ENCODE measurements at regions not wholly inside any gene's neighbourhood (a gene's known extent, or its start where the extent isn't known, plus 50 kb on each side); places are given as distances from the start of the nearest gene placed in this dataset.
"Not testable (repeated sequence)": the region's sequence is repeated elsewhere in the genome, so short reads cannot be mapped to it uniquely, and the experiment has no call there.

GRCh38 chr4:124060261-124060918, 652.1 kb downstream of the ANKRD50 start:
- CTCF ChIA-PET: no interaction called here
- H3K36me3 ChIP-seq (ENCODE audit: insufficient read depth, low read length): no peaks in the 10 kb centered on the region

GRCh38 chr4:124061413-124061812, 651.1 kb downstream of the ANKRD50 start:
- DNase-seq: no peak
- Histone ChIP-seq H3K4me1 (ENCODE audit: insufficient read depth, low read length) (no peaks in the 10 kb centered on the region), H3K36me3 (ENCODE audit: insufficient read depth, low read length) (no peaks in the 10 kb centered on the region), H3K27me3 (ENCODE audit: insufficient read depth, low read length, poor library complexity, severe bottlenecking) (no peaks in the 10 kb centered on the region), H3K27ac (ENCODE audit: low read depth, low read length) (no peak overlapping the region), H3K4me3 (ENCODE audit: low read length) (no peak overlapping the region), H3K9me3 (ENCODE audit: low read length) (no peaks in the 10 kb centered on the region)
- Mint-ChIP-seq H3K27me3 (no peaks in the 10 kb centered on the region), H3K9me3 (no peaks in the 10 kb centered on the region), H3K36me3 (no peaks in the 10 kb centered on the region), H3K4me3 (no peak overlapping the region), H3K27ac (no peak overlapping the region), H3K4me1 (no peaks in the 10 kb centered on the region)
- POLR2A ChIA-PET: no interaction called here
- CTCF ChIA-PET: no interaction called here

More at GRCh38 chr4:124060261-124060918, 652.1 kb downstream of the ANKRD50 start:
- Histone ChIP-seq H3K27me3 (ENCODE audit: insufficient read depth, low read length, poor library complexity, severe bottlenecking) (no peaks in the 10 kb centered on the region), H3K9me3 (ENCODE audit: low read length) (no peaks in the 10 kb centered on the region), H3K4me1 (ENCODE audit: insufficient read depth, low read length) (no peaks in the 10 kb centered on the region), H3K27ac (ENCODE audit: low read depth, low read length) (no peak overlapping the region), H3K4me3 (ENCODE audit: low read length) (no peak overlapping the region)
- Mint-ChIP-seq H3K27ac (no peak overlapping the region), H3K4me1 (no peaks in the 10 kb centered on the region), H3K4me3 (no peak overlapping the region), H3K9me3 (no peaks in the 10 kb centered on the region), H3K36me3 (no peaks in the 10 kb centered on the region), H3K27me3 (no peaks in the 10 kb centered on the region)
- no peak for DNase-seq
- POLR2A ChIA-PET: no interaction called here

- H3K36me3 ChIP-seq (ENCODE audit: insufficient read depth, low read length): no peaks in the 10 kb centered on the region
- POLR2A ChIA-PET: no interaction called here
- no peak overlapping the region for H3K27ac ChIP-seq (ENCODE audit: low read depth, low read length)
- no peak overlapping the region for H3K27ac Mint-ChIP-seq
- H3K9me3 ChIP-seq (ENCODE audit: low read length): no peaks in the 10 kb centered on the region
- H3K4me3 ChIP-seq (ENCODE audit: low read length): no peak overlapping the region
- CTCF ChIA-PET: no interaction called here
- peaks cover 2 to 15% (median 11%) of the 10 kb centered on the region in 5 donors for H3K9me3 Mint-ChIP-seq
- no peak overlapping the region for H3K4me3 Mint-ChIP-seq
- H3K4me1 ChIP-seq (ENCODE audit: insufficient read depth, low read length): no peaks in the 10 kb centered on the region
- no peaks in the 10 kb centered on the region for H3K36me3 Mint-ChIP-seq
- H3K27me3 Mint-ChIP-seq: peaks cover 0 to 2% of the 10 kb centered on the region in 2 donors
- no peak for DNase-seq
- no peaks in the 10 kb centered on the region for H3K27me3 ChIP-seq (ENCODE audit: insufficient read depth, low read length, poor library complexity, severe bottlenecking)
- H3K4me1 Mint-ChIP-seq: no peaks in the 10 kb centered on the region
Observed at GRCh38 chr4:124065422-124065821, 647.1 kb downstream of the ANKRD50 start.

DNA sequence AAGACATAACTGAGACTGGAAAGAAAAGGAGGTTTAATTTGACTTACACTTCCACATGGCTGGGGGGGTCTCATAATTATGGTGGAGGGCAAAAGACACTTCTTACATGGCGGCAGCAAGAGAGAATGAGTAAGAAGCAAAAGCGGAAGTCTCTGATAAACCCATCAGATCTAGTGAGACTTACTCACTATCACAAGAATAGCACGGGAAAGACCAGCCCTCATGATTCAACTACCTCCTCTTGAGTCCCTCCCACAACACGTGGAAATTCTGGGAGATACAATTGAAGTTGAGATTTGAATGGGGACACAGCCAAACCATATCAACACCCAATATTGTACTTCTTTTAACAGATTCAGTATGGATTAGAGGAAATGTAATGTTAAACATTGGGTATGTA, 646.6 kb downstream of the ANKRD50 start:
- no peak overlapping the region for H3K4me3 ChIP-seq (ENCODE audit: low read length)
- peaks cover 7 to 20% (median 16%) of the 10 kb centered on the region in 5 donors for H3K9me3 Mint-ChIP-seq
- no peaks in the 10 kb centered on the region for H3K36me3 Mint-ChIP-seq
- no peak for DNase-seq
- H3K36me3 ChIP-seq (ENCODE audit: insufficient read depth, low read length): no peaks in the 10 kb centered on the region
- no peaks in the 10 kb centered on the region for H3K27me3 ChIP-seq (ENCODE audit: insufficient read depth, low read length, poor library complexity, severe bottlenecking)
- no peaks in the 10 kb centered on the region for H3K9me3 ChIP-seq (ENCODE audit: low read length)
- H3K27ac Mint-ChIP-seq: no peak overlapping the region
- no peaks in the 10 kb centered on the region for H3K4me1 ChIP-seq (ENCODE audit: insufficient read depth, low read length)
- H3K27me3 Mint-ChIP-seq: peaks cover 0 to 2% of the 10 kb centered on the region in 2 donors
- no peaks in the 10 kb centered on the region for H3K4me1 Mint-ChIP-seq
- H3K27ac ChIP-seq (ENCODE audit: low read depth, low read length): no peak overlapping the region
- ChIA-PET POLR2A (no interaction called here), CTCF (no interaction called here)
- no peak overlapping the region for H3K4me3 Mint-ChIP-seq

GRCh38 chr4:124066595-124066994, 645.9 kb downstream of the ANKRD50 start:
- Histone ChIP-seq H3K27me3 (ENCODE audit: insufficient read depth, low read length, poor library complexity, severe bottlenecking) (no peaks in the 10 kb centered on the region), H3K9me3 (ENCODE audit: low read length) (no peaks in the 10 kb centered on the region), H3K4me1 (ENCODE audit: insufficient read depth, low read length) (no peaks in the 10 kb centered on the region), H3K4me3 (ENCODE audit: low read length) (no peak overlapping the region), H3K27ac (ENCODE audit: low read depth, low read length) (no peak overlapping the region), H3K36me3 (ENCODE audit: insufficient read depth, low read length) (no peaks in the 10 kb centered on the region)
- H3K9me3 Mint-ChIP-seq: peaks cover 9 to 26% (median 20%) of the 10 kb centered on the region in 5 donors
- H3K27ac Mint-ChIP-seq: no peak overlapping the region
- H3K36me3 Mint-ChIP-seq: no peaks in the 10 kb centered on the region
- ChIA-PET CTCF (no interaction called here), POLR2A (no interaction called here)
- H3K4me3 Mint-ChIP-seq: no peak overlapping the region
- no peaks in the 10 kb centered on the region for H3K4me1 Mint-ChIP-seq
- no peak for DNase-seq
- H3K27me3 Mint-ChIP-seq: peaks cover 0 to 3% of the 10 kb centered on the region in 2 donors

- H3K9me3 ChIP-seq (ENCODE audit: low read length): no peaks in the 10 kb centered on the region
- Mint-ChIP-seq H3K36me3 (no peaks in the 10 kb centered on the region), H3K9me3 (peaks cover 12 to 29% (median 24%) of the 10 kb centered on the region in 5 donors), H3K27ac (no peak overlapping the region), H3K27me3 (peaks cover 0 to 3% of the 10 kb centered on the region in 2 donors), H3K4me1 (no peaks in the 10 kb centered on the region), H3K4me3 (no peak overlapping the region)
- no peak for DNase-seq
- H3K4me3 ChIP-seq (ENCODE audit: low read length): no peak overlapping the region
- CTCF ChIA-PET: no interaction called here
- POLR2A ChIA-PET: no interaction called here
- H3K27me3 ChIP-seq (ENCODE audit: insufficient read depth, low read length, poor library complexity, severe bottlenecking): no peaks in the 10 kb centered on the region
- H3K36me3 ChIP-seq (ENCODE audit: insufficient read depth, low read length): no peaks in the 10 kb centered on the region
- H3K27ac ChIP-seq (ENCODE audit: low read depth, low read length): no peak overlapping the region
- no peaks in the 10 kb centered on the region for H3K4me1 ChIP-seq (ENCODE audit: insufficient read depth, low read length)
Observed at GRCh38 chr4:124067046-124067445, 645.5 kb downstream of the ANKRD50 start.

DNA sequence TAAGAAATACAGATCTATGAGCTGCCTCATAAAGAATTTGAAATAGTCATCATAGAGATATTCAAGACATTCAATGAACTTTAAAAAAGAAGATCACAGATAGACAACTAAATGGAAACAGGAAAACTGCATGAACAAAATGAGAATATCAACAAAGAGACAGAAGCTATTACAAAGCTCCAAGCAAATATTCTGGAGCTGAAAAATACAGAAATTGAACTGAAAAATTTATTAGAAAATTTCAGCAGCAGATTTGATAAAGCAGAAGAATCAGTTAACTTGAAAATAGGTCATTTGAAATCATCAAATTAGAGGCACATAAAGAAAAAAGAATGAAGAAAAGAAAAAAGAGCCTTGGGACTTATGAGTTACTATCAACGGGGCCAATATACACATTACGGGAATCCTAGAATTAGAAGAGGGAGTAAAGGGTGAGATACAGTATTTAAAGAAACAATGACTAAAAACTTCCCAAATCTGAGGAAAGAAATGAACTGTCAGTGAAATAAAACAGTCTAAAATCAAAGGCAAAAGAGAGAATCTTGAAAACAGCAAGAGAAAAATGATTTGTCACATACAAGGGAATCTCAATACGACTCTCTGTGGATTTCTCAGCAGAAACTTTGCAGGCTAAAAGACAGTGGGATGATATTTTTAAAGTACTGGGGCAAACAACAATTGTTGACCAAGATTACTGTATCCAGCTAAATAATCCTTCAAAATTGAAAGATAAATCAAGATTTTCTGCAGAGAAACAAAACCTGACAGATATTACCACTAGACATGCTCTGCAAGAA, 641.6 kb downstream of the ANKRD50 start:
- ChIA-PET CTCF (no interaction called here), POLR2A (no interaction called here)
- no peak overlapping the region for H3K27ac Mint-ChIP-seq
- H3K4me3 ChIP-seq (ENCODE audit: low read length): no peak overlapping the region
- DNase-seq: no peak
- H3K27me3 ChIP-seq (ENCODE audit: insufficient read depth, low read length, poor library complexity, severe bottlenecking): no peaks in the 10 kb centered on the region
- H3K9me3 Mint-ChIP-seq: peaks cover 18 to 39% (median 34%) of the 10 kb centered on the region in 5 donors
- peaks cover 0 to 3% of the 10 kb centered on the region in 2 donors for H3K27me3 Mint-ChIP-seq
- H3K4me1 Mint-ChIP-seq: no peaks in the 10 kb centered on the region
- H3K27ac ChIP-seq (ENCODE audit: low read depth, low read length): no peak overlapping the region
- no peak overlapping the region for H3K4me3 Mint-ChIP-seq
- no peaks in the 10 kb centered on the region for H3K4me1 ChIP-seq (ENCODE audit: insufficient read depth, low read length)
- no peaks in the 10 kb centered on the region for H3K9me3 ChIP-seq (ENCODE audit: low read length)
- no peaks in the 10 kb centered on the region for H3K36me3 ChIP-seq (ENCODE audit: insufficient read depth, low read length)
- H3K36me3 Mint-ChIP-seq: no peaks in the 10 kb centered on the region

- H3K4me3 ChIP-seq (ENCODE audit: low read length); DNase-seq; H3K9me3 ChIP-seq (ENCODE audit: low read length); H3K36me3 ChIP-seq (ENCODE audit: insufficient read depth, low read length); H3K36me3 Mint-ChIP-seq; H3K27ac Mint-ChIP-seq; POLR2A ChIA-PET; H3K4me3 Mint-ChIP-seq; H3K4me1 Mint-ChIP-seq; H3K4me1 ChIP-seq (ENCODE audit: insufficient read depth, low read length); CTCF ChIA-PET; H3K27me3 ChIP-seq (ENCODE audit: insufficient read depth, low read length, poor library complexity, severe bottlenecking); H3K27me3 Mint-ChIP-seq; H3K27ac ChIP-seq (ENCODE audit: low read depth, low read length): not testable (repeated sequence)
- H3K9me3 Mint-ChIP-seq: peaks cover 21 to 36% (median 27%) of the 10 kb centered on the region in 5 donors
Observed at GRCh38 chr4:124075276-124075675, 637.3 kb downstream of the ANKRD50 start.
